ENCODE measurements at regions not wholly inside any gene's neighbourhood (a gene's known extent, or its start where the extent isn't known, plus 50 kb on each side); places are given as distances from the start of the nearest gene placed in this dataset.

GRCh38 chr10:129339841-129340240, 127.2 kb upstream of the MGMT start:
- H3F3A ChIP-seq (ENCODE audit: insufficient read depth, low read length) = no peaks in the 10 kb centered on the region
- no peaks in the 10 kb centered on the region for H3K36me3 ChIP-seq (ENCODE audit: insufficient read depth, low read length)
- H3K9ac ChIP-seq (ENCODE audit: low read length) = no peak overlapping the region
- H3K4me2 ChIP-seq (ENCODE audit: low read length) = no peak overlapping the region
- no peaks in the 10 kb centered on the region for H3K4me1 ChIP-seq (ENCODE audit: insufficient read depth, low read length, severe bottlenecking)
- no peaks in the 10 kb centered on the region for H3K9me3 ChIP-seq (ENCODE audit: low read length)
- no peak overlapping the region for H3K4me3 ChIP-seq (ENCODE audit: low read depth, low read length, poor library complexity, severe bottlenecking)
- H3K79me2 ChIP-seq (ENCODE audit: insufficient read depth, low read length) = no peaks in the 10 kb centered on the region
- no peaks in the 10 kb centered on the region; the same call in 1 of the 2 replicates for H3K27me3 ChIP-seq (ENCODE audit: insufficient read depth, low read length)
- TF ChIP-seq CTCF (IDR thresholded peaks at IDR 0.05; ENCODE audit: low read length) = no peak
- TF ChIP-seq EZH2 (IDR thresholded peaks at IDR 0.05; ENCODE audit: borderline replicate concordance, low read length) = no peak
- H4K20me1 ChIP-seq (ENCODE audit: insufficient read depth, low read length) = no peaks in the 10 kb centered on the region
- H2AFZ ChIP-seq (ENCODE audit: low read length) = no peak overlapping the region
- H3K27ac ChIP-seq (ENCODE audit: low read depth, low read length, poor library complexity, severe bottlenecking) = no peak overlapping the region
- H3K9me2 ChIP-seq (ENCODE audit: low read depth, low read length) = no peaks in the 10 kb centered on the region

- H3K4me2 ChIP-seq (ENCODE audit: low read length) = no peak overlapping the region
These were observed 126.0 kb upstream of the MGMT start for GRCh38 chr10:129341087-129341486.

GRCh38 chr10:129342385-129342784, 124.7 kb upstream of the MGMT start:
- Histone ChIP-seq H2AFZ (ENCODE audit: low read length) (no peak overlapping the region), H4K20me1 (ENCODE audit: insufficient read depth, low read length) (no peaks in the 10 kb centered on the region), H3K9me2 (ENCODE audit: low read depth, low read length) (no peaks in the 10 kb centered on the region), H3K4me3 (ENCODE audit: low read depth, low read length, poor library complexity, severe bottlenecking) (no peak overlapping the region), H3K4me2 (ENCODE audit: low read length) (no peak overlapping the region), H3K79me2 (ENCODE audit: insufficient read depth, low read length) (no peaks in the 10 kb centered on the region), H3K36me3 (ENCODE audit: insufficient read depth, low read length) (no peaks in the 10 kb centered on the region), H3K27me3 (ENCODE audit: insufficient read depth, low read length) (peaks cover 6% of the 10 kb centered on the region), H3K9ac (ENCODE audit: low read length) (no peak overlapping the region), H3K27ac (ENCODE audit: low read depth, low read length, poor library complexity, severe bottlenecking) (no peak overlapping the region), H3K4me1 (ENCODE audit: insufficient read depth, low read length, severe bottlenecking) (no peaks in the 10 kb centered on the region), H3F3A (ENCODE audit: insufficient read depth, low read length) (no peaks in the 10 kb centered on the region), H3K9me3 (ENCODE audit: low read length) (no peaks in the 10 kb centered on the region)
- no peak for TF ChIP-seq EZH2 (IDR thresholded peaks at IDR 0.05; ENCODE audit: borderline replicate concordance, low read length)
- no peak for TF ChIP-seq CTCF (IDR thresholded peaks at IDR 0.05; ENCODE audit: low read length)

More at GRCh38 chr10:129341087-129341486, 126.0 kb upstream of the MGMT start:
- Histone ChIP-seq H3K9ac (ENCODE audit: low read length) (no peak overlapping the region), H3K4me1 (ENCODE audit: insufficient read depth, low read length, severe bottlenecking) (no peaks in the 10 kb centered on the region), H3K27me3 (ENCODE audit: insufficient read depth, low read length) (peaks cover 6% of the 10 kb centered on the region), H4K20me1 (ENCODE audit: insufficient read depth, low read length) (no peaks in the 10 kb centered on the region), H2AFZ (ENCODE audit: low read length) (no peak overlapping the region), H3F3A (ENCODE audit: insufficient read depth, low read length) (no peaks in the 10 kb centered on the region), H3K27ac (ENCODE audit: low read depth, low read length, poor library complexity, severe bottlenecking) (no peak overlapping the region), H3K9me2 (ENCODE audit: low read depth, low read length) (no peaks in the 10 kb centered on the region), H3K36me3 (ENCODE audit: insufficient read depth, low read length) (no peaks in the 10 kb centered on the region), H3K4me3 (ENCODE audit: low read depth, low read length, poor library complexity, severe bottlenecking) (no peak overlapping the region), H3K79me2 (ENCODE audit: insufficient read depth, low read length) (no peaks in the 10 kb centered on the region), H3K9me3 (ENCODE audit: low read length) (no peaks in the 10 kb centered on the region)
- no peak for TF ChIP-seq EZH2 (IDR thresholded peaks at IDR 0.05; ENCODE audit: borderline replicate concordance, low read length)
- TF ChIP-seq CTCF (IDR thresholded peaks at IDR 0.05; ENCODE audit: low read length) = no peak
